ENCODE measurements at regions not wholly inside any gene's neighbourhood (a gene's known extent, or its start where the extent isn't known, plus 50 kb on each side); places are given as distances from the start of the nearest gene placed in this dataset.

- no peak for DNase-seq
Measured at GRCh38 chr18:30298769-30299168, 743.8 kb downstream of the DSC3 start.

GRCh38 chr18:30288662-30289414, 753.7 kb downstream of the DSC3 start:
- DNase-seq, result no peak

GRCh38 chr18:30280861-30281470, 761.6 kb downstream of the DSC3 start:
- no peak for DNase-seq

- no peak for DNase-seq
Measured at GRCh38 chr18:30280186-30280585, 762.4 kb downstream of the DSC3 start.

GRCh38 chr18:30277676-30278075, 764.9 kb downstream of the DSC3 start:
- DNase-seq, result no peak

- no peak for DNase-seq
Measured at GRCh38 chr18:30271716-30272115, 770.8 kb downstream of the DSC3 start.

- no peak for DNase-seq
Measured at GRCh38 chr18:30265190-30265589, 777.4 kb downstream of the DSC3 start.

GRCh38 chr18:30254331-30254730, 788.2 kb downstream of the DSC3 start:
- no peak for DNase-seq

- no peak for DNase-seq
Measured at GRCh38 chr18:30248056-30248455, 794.5 kb downstream of the DSC3 start.

GRCh38 chr18:30245766-30246455, 796.6 kb downstream of the DSC3 start:
- DNase-seq, result no peak

- no peak for DNase-seq
Measured at GRCh38 chr18:30234755-30235154, 807.8 kb downstream of the DSC3 start.

GRCh38 chr18:30211112-30211511, 831.4 kb downstream of the DSC3 start:
- DNase-seq, result no peak

GRCh38 chr18:30208546-30208945, 834.0 kb downstream of the DSC3 start:
- no peak for DNase-seq

GRCh38 chr18:30192216-30192615, 850.3 kb downstream of the DSC3 start:
- DNase-seq, result no peak

- no peak for DNase-seq
Measured at GRCh38 chr18:30186245-30186644, 856.3 kb downstream of the DSC3 start.

GRCh38 chr18:30177056-30177455, 865.5 kb downstream of the DSC3 start:
- DNase-seq, result no peak

GRCh38 chr18:30175621-30176225, 866.8 kb downstream of the DSC3 start:
- DNase-seq, result no peak

GRCh38 chr18:30175061-30175574, 867.4 kb downstream of the DSC3 start:
- DNase-seq, result no peak

GRCh38 chr18:30163573-30163972, 879.0 kb downstream of the DSC3 start:
- no peak for DNase-seq

- no peak for DNase-seq
Measured at GRCh38 chr18:30160124-30160523, 882.4 kb downstream of the DSC3 start.

GRCh38 chr18:30150586-30151250, 891.8 kb downstream of the DSC3 start:
- DNase-seq, result no peak

GRCh38 chr18:30149585-30149984, 893.0 kb downstream of the DSC3 start:
- DNase-seq, result no peak

GRCh38 chr18:30142870-30143269, 899.7 kb downstream of the DSC3 start:
- DNase-seq, result no peak

Measured in CD4-positive, alpha-beta T cell treated with Interleukin-4 for 1 hour (primary cell).